CD4-positive, alpha-beta T cell treated with Interleukin-12 subunit alpha and Interleukin-12 subunit beta, for 1 hour (primary cell): ENCODE measurements at regions not wholly inside any gene's neighbourhood (a gene's known extent, or its start where the extent isn't known, plus 50 kb on each side); places are given as distances from the start of the nearest gene placed in this dataset.

Experiments
- DNase-seq: peaks from one replicate; pipeline ENCODE4 v3.0.0-alpha.2; 2020

DNA sequence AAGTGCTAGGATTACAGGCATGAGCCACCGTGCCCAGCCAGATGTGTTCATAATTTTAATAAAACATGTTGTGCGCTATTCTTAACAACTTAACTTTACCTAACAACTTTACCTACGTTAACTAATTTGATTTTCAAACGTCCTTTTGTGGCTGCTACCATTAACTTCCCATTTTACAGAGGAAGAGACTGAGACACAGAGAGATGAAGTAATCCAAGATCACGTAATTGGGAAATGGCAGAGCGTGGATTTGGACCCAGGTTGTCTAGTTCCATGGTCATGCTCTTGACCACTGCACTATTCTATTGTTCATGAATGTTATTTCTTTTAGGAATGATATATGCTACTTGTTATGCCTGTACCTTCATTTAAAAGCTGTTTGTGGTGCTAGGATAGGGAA is 80.3 kb upstream of the MTPN start:
- no peak for DNase-seq

DNA sequence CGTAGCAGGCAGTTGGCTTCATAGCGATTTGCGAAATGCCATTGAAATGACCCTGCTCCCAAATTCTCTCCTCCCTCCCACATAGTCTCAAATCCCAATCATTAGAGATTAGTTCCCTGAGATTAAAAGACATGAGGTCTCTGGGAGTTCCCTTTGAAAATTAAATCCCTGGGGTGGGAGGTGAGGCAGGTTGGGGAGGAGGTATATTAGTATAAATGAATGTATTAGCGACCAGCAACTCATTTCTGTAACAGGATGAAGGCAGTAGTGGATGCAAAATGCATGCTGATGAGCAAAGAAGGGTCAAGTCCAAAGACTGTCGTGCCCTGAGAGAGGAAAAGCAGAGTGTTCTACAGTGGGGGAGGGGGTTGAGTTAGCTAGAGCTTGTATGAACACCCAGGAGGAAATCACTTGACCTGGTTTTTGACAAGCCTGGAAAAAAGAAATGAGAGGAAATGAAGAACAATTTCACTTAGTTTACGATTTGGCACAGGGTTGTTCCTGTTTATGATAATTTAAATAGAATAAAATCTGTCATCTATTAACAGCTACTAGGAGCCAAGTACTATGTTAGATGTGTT is 79.6 kb upstream of the MTPN start:
- DNase-seq: no peak

DNA sequence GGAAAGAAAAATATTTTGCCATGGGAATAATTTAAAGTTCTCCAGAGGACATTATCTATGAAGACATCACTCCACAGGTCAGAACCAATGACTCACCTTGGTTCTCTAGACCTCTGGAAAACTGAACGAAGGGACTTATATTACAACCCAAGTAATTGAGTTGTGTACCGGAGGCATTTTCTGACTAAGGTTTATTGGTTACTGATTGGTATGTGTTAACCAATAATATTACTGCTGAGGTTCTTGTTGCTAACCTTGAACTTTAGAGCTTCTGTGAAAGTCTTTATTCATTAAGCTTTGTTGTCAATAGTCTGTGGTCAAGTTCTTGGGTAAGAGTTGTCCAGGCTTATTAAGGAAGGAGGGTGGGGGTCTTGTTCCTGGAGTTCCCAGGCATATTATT is 78.1 kb upstream of the MTPN start:
- no peak for DNase-seq

DNA sequence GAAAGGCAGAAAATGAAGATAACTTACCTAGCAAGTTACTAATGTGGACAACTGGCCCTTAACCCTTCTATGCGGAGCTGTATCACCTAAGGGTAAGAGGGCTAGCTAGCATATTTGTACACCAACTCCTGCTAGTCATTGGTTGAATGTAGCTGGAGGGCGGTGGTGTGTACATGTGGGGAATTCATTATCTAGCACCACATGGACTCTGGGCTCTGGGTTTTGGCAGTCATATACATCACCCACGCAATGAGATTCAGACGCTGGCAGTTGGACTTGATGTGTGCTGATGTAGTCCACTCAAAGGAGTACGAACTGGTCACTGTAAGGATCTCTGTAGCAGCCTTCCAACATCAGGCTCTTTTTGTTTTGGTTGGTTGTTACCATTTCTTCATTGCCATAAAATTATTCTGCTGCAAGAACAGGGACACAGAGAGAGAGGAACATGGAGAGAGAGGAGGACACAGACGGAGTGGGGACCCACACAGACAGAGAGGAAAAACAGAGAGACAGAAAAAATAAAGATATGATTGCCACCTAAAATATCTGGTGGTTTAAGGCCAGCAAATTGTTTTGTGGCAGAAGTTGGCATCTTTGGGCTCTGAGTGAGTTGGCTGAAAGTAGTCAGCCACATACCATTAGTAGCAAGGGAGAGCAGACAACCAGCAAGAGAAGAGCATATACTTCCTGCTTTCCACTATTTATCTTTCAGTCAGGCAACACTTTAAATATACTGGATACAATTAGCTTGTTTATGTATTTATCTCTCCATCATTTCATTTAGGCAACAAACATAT is 76.7 kb upstream of the MTPN start:
- no peak for DNase-seq

DNA sequence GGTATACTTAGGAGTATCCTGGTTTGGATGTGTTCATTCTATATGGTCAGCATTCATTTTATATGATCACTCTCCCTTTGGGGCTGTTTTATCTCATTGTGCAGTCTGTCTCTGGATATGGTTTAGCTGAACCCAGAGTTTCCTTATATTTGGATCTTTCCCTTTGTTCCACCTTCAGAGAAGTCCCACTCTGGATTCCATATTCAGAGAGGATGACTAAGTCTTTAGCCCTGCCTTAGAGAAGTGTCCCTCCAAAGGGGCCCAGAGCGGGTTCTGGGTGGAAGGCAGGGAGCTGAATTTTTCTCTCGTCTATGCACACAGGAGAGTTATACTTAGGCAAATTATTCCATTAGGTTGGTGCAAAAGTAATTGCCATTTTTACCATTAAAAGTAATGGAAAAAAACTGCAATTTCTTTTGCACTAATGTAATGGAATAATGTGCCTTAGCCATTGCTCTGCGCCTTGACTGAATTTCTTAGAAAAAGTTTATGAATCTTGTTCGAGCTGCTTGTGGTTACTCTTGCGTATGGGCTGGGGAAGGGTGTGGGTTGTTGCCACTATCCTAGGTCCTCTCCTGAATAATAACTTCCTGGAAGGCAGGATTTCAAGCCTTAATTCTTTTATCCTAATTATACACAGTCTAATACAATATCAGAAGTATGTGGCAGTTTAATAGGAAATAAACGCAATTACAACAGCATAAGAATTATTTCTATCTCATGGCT is 74.2 kb upstream of the MTPN start:
- DNase-seq: no peak

DNA sequence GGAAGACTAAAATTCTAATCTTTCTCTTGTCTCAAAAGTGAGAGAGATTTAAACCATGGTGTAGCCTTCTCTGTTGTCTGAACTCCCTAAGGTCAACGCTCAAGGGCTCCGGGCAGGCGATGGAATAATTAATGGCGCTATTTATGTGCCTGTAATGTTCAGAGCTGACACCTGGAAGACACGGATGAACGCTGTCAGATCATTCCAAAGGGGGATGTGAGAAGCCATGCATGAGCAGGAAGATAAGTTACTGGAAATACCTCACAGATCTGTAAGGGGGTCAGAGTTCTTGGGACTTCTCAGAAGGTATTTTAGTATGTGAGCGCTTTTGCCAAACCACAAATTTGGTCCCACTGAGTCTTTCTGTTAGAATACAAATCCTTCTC is 73.3 kb upstream of the MTPN start:
- DNase-seq: no peak

DNA sequence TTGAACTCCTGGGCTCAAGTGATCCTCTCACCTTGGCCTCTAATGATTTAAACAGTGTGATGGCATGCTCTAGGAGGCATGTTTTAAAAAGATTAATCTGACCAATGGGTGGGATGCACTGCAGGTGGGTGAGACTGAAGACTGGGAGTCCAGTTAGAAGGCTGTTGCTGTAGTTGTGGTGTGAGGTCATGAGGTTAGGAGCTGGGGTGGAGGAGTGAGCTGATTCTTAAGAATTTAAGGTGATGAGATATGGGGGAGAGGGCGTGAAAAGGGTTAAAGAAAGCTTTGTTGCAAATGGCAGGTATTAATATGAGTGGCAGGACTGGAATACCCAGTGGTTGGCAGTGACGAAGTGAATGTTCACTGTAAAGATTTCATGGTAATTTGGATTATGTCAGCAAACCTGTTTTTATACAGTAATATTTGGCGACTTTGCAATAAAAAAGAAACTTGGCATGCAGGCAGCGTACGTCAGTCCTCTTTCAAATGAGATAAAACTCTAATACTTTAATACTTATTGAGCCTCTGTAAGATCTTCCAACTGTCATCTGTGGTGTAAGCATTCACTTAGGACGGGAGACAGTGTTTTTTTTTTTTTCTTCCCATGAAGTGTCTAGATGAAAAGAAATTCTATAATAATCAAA is 72.8 kb upstream of the MTPN start:
- no peak for DNase-seq

DNA sequence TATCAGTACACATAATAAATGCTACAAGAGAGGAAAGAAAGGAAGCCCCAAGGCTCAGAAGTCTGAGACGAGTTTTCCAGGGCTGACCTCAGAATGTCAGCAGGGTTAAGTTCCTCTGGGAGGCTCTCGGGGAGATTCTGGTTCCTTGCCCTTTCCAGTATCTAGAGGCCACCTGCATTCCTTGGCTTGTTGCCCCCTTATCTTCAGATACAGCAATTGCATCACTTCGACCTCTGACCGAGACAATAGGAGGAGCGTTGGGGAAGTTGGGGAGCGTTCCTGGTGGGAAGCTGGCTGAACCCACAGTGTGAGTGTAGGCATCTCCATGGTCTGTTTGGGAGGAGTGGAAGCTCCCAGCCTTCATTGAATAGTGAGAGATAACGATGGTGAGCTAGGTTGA is 72.0 kb upstream of the MTPN start:
- DNase-seq: no peak

DNA sequence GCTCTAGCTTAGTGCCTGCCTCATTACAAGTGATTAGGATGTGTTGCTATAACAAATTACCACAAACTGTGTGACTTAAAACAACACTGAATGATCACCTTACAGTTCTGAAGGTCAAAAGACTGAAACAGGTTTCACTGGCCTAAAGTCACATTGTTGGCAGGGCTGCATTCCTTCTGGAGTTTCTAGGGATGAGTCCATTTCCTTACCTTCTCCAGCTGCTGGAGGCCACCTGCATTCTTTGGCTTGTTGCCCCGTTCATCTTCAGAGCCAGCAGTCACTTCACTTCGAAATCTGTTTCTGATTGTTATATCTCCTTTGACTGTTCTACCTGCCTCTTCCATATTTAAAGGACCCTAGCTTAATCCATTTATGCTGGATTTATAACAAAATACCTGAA is 69.4 kb upstream of the MTPN start:
- DNase-seq: no peak

DNA sequence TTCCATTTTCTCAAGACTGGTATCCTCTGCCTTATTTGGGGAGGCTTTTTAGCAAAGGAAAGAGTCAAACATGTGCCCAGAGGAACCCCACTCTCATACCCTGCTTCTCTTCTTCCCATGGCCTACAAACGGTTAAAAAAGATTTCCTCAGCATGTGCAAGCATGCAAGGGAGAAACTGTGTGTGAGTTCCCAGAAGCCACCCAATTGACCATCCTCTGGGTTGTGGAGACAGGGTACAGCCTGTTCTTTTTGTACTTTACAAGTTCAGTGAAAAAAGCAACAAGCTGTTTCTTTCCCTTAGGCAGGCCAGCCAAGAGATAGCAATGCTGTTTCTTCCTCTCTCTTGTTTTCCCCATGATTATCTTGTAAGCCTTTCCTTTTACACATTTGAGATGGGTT is 68.8 kb upstream of the MTPN start:
- no peak for DNase-seq

DNA sequence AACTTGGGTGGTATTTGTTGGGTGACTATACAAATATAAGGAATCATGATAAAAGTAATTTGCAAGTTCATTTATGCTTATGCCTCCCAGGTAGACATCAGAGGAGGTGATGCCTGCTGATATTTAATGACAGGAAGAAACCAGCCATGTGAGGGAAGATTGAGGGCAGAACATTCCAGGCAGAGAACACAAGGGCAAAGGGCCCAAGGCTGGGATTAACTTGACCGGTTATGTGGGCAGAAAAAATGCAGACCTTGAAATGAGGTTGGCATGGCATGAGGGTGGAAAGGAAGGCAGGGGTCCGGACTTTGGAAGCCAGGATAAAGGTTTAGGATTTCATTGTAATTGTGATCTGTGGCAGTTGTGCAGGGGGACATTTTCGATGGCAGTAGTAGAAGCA is 68.0 kb upstream of the MTPN start:
- no peak for DNase-seq

DNA sequence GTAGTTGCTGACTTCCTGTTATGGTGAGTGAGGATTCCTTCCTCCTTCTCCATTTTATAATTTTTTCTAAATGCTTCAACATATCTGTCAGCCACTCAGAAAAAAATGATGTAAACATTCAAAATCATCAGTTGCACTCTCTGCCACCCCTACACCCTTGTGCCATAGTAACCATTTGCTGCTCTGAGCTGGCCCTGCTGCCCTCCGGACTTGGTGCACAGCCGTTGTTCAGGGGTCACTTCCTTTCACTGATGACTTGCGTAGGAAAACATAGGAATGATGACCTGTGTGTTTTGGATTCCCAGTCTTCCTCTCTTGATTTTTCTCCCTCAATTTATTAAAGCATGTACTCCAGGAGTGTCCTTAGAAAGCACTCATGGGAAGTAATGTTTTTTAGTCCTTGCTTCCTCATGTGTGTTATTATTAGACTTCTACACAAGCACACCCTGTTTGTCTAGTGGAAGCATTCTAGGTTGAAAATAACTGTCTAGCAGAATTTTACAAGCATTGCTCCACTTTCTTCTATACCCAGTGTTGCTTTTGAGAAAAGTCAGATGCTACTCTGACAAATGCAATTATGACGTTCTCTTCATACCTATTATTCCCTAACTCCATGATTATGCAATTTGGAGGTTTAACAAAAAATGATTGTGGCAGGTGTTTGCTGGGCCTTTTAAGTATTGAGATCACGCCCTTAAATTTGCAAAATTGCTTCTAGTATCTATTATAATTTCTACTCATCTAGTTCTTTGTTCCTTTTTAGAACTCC is 62.6 kb upstream of the MTPN start:
- DNase-seq: no peak

DNA sequence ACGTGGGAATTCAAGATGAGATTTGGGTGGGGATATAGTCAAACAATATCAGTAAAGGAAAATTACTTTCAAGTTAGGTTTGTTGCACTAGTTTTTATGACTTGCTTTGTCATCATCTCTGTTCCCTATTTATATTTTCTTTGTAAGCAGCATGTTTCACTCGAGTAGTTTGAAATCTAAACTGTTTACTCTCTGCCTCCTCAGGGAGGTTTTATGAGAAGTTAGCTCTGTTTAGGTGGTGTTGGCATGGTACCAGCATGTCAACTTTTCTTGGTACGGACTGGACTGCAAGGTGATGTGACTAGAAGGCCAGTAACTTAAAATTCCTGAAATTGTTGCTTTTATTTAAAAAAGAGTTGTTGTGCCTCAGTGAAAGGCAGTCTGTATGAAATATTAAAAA is 59.2 kb upstream of the MTPN start:
- no peak for DNase-seq

DNA sequence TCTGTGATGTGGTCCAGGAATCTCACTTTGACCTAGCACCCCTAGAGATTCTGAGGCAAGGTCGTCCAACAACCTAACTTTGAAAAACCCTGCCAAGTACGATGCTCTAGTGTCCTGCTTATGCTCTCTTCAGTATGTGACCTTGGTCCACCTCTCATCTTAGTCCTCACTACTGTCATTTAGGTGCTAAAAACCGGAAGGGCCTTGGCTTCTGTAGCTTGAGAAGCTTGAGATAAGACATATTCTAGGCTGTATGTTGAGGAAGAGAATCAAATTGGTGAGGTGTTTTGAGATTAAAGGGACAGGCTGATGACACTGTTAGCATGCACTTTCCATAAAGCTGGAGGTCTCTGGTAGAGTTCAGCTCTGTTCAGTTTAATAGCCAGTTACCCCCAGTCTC is 57.0 kb upstream of the MTPN start:
- DNase-seq: no peak

DNA sequence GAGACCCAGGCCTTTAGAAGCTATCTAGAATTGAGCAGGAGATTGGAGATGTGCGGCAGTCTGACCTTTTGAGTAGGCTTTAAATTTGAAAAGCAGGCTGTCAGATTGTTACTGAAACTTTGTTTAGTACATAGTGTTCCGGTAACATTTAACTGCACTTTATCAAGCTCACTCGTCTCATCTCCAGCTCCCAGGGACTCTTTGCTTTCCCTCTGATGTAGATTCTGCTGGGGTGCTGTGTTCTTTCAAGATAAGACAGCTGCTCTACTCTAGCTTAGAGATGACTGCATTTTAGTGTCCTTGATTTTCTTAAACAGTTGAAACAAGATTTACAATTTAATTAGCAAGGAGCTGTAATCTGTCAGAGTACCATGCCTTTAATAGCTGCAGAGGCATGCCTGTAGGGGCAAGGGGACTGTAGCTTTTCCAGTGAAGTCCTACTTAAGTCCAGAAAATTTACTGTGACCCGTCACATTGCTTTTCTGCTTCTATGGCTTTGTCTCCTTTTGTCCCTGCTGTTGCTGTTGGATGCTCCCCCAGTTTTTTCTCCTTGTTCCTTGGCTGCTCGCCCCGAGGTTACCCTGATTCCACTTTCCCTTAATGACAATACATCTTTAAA is 56.4 kb upstream of the MTPN start:
- no peak for DNase-seq

DNA sequence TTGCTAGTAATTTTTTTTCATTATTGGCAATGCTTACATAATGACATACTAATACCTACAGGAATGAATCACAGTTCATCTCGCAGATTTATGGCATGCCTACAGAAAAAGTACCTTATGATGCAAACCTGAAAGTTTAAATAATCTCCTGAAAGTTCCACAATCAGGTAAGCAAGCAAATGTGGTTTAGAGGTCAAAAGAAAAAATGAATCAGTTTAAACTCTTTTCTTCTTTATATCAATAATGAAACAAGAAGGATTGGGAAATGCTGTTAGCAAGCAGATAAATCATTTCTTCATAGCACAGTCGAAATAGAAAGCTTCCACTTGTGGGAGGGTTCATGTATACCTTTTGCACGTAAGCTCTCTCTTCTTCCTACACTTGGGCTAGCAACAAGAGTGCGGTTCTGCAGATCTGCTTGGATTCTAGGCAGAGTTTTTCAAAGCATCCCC is 53.7 kb upstream of the MTPN start:
- DNase-seq: no peak

DNA sequence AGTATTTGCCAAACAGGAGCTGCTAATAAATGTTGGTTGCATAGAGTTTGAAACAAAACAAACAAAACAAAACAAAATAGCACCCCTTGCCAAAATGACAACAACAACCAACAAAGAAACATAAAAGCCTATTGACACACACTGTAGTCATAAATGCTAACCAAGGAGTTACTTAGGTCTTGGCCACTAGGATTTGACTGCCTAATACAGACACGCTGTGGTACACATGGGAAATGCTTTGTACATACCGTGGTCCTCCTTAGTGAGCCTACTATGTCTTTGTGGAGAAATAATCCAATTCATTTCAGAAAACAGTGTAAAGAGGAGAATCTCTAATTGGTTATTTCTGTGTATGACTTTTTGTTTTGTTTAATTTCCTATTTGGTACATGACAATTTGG is 53.2 kb upstream of the MTPN start:
- DNase-seq: no peak

DNA sequence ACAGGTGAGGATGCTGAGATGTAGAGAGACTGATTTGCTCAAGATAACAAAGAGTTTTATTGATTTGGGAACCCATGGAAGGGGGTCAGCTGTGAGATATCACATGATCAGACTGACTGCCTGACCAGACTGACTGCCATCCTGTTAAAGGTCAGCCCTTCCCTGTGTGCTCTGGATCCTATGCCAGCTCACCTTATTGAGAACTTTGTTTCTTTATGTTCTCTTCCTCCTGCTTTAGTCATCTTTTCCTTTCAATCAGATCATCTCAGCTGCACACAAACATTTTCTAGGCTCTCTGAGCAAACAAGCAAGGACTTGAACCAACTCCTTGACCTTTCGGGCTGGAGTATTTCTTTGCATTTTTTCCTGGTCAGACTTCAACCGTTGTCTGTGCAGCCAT is 50.0 kb upstream of the MTPN start:
- no peak for DNase-seq
